KMS-11 (cell line): ENCODE measurements at regions not wholly inside any gene's neighbourhood (a gene's known extent, or its start where the extent isn't known, plus 50 kb on each side); places are given as distances from the start of the nearest gene placed in this dataset.

Experiments used
- H2AFZ ChIP-seq: fragments of 200-600 bp; sonication (generic); 2 replicates; pipeline ENCODE4 v1.6.1; 2016; ENCODE audit warnings: antibody characterized with exemption, mixed run types, low read depth
- H3K27ac ChIP-seq: fragments of 200-600 bp; sonication (generic); 2 replicates; pipeline ENCODE4 v1.6.1; 2016; ENCODE audit warnings: mild to moderate bottlenecking, mixed run types
- H3K27me3 ChIP-seq: fragments of 200-600 bp; sonication (generic); 2 replicates; pipeline ENCODE4 v1.6.1; 2017; ENCODE audit warnings: mild to moderate bottlenecking, low read depth, mixed run types, moderate library complexity; ENCODE audit not compliant: insufficient read depth
- H3K36me3 ChIP-seq: fragments of 200-600 bp; sonication (generic); 2 replicates; pipeline ENCODE4 v1.6.1; 2017; ENCODE audit warnings: mild to moderate bottlenecking, mixed run types; ENCODE audit not compliant: insufficient read depth
- H3K4me1 ChIP-seq: fragments of 200-600 bp; sonication (generic); 2 replicates; pipeline ENCODE4 v1.6.1; 2016; ENCODE audit warnings: mild to moderate bottlenecking, low read depth, mixed run types; ENCODE audit not compliant: poor library complexity, severe bottlenecking
- H3K4me2 ChIP-seq: fragments of 200-600 bp; sonication (generic); 2 replicates; pipeline ENCODE4 v1.7.0; 2016; ENCODE audit warnings: mild to moderate bottlenecking, mixed run types
- H3K4me3 ChIP-seq: fragments of 200-600 bp; sonication (generic); IDR thresholded peaks from 2 replicates; pipeline ENCODE4 v1.6.1; 2017; ENCODE audit warnings: low read depth, low read length, mixed read lengths; ENCODE audit not compliant: insufficient read depth
- H3K79me2 ChIP-seq: fragments of 200-600 bp; sonication (generic); 2 replicates; pipeline ENCODE4 v1.6.1; 2016; ENCODE audit warnings: low read depth, mixed run types; ENCODE audit not compliant: insufficient read depth
- H3K9ac ChIP-seq: fragments of 200-600 bp; sonication (generic); 2 replicates; pipeline ENCODE4 v1.6.1; 2016; ENCODE audit warnings: mild to moderate bottlenecking, mixed run types
- H4K20me1 ChIP-seq: fragments of 200-600 bp; sonication (generic); 2 replicates; pipeline ENCODE4 v1.6.1; 2016; ENCODE audit warnings: mild to moderate bottlenecking, mixed run types; ENCODE audit not compliant: insufficient read depth
- CTCF ChIP-seq: fragments of 200-600 bp; sonication (generic); conservative IDR thresholded peaks from 2 replicates; pipeline ENCODE4 v1.6.1; 2017; ENCODE audit warnings: low read depth, mild to moderate bottlenecking, antibody characterized with exemption, low read length, moderate library complexity, mixed read lengths

DNA sequence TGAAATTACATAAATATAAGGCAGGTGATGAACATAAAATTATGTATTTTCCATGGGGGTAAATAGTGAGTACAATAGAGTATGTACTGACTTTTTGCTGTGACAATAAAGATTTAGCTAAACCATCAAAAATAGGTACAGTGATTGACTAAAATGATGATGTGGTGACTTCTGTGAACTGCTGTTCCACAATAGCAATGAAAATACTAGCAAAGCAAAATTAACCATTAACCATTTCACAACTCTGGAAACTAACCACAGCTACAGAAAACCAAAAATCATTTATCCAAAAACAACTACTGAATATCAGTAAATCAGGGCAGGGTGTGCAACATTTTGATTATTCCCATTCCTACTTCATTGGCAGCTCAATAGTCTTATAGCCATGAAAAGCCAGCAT is 161.4 kb upstream of the GYPC start:
- no peaks in the 10 kb centered on the region for H4K20me1 ChIP-seq
- TF ChIP-seq CTCF, result no peak
- H3K27ac ChIP-seq, result peak overlapping the region; percentile 39; the same call in 1 of the 2 replicates
- peak overlapping the region; percentile 39; the same call in 1 of the 2 replicates for H3K4me2 ChIP-seq
- no peaks in the 10 kb centered on the region for H3K79me2 ChIP-seq
- H3K4me3 ChIP-seq, result no peak overlapping the region
- H3K27me3 ChIP-seq, result no peaks in the 10 kb centered on the region
- H3K9ac ChIP-seq, result no peak overlapping the region
- no peaks in the 10 kb centered on the region for H3K36me3 ChIP-seq
- H3K4me1 ChIP-seq, result peaks cover 30% of the 10 kb centered on the region
- H2AFZ ChIP-seq, result no peak overlapping the region

DNA sequence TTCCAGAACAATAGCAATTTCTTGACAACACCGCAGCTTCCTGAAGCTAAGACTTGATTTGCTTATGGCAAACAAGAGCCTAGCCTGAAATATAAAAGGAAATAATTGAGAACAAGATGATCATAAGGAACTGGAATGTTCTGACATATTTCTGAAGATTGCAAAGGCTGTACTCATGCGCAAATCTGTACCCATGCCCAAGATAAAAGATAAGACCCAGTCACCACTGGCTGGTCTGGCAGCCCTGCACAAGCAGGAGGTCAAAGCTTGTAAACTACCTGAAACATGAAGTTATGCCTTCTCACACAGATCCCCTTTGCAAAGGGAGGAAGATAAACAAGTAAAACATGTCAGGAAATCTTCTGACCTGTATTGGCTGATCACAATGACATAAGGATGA is 160.8 kb upstream of the GYPC start:
- Histone ChIP-seq H3K27ac (peak overlapping the region; percentile 39; the same call in 1 of the 2 replicates), H3K27me3 (no peaks in the 10 kb centered on the region), H2AFZ (no peak overlapping the region; the same call in 1 of the 2 replicates), H3K79me2 (no peaks in the 10 kb centered on the region), H3K4me1 (peaks cover 30% of the 10 kb centered on the region), H3K4me3 (no peak overlapping the region), H4K20me1 (no peaks in the 10 kb centered on the region), H3K4me2 (peak overlapping the region; percentile 39; the same call in 1 of the 2 replicates), H3K9ac (no peak overlapping the region), H3K36me3 (no peaks in the 10 kb centered on the region)
- TF ChIP-seq CTCF, result no peak

GRCh38 chr2:126496493-126496892 is 159.5 kb upstream of the GYPC start:
- Histone ChIP-seq H3K4me1 (peaks cover 30% of the 10 kb centered on the region), H2AFZ (no peak overlapping the region), H3K27ac (no peak overlapping the region), H3K27me3 (no peaks in the 10 kb centered on the region), H4K20me1 (no peaks in the 10 kb centered on the region), H3K79me2 (no peaks in the 10 kb centered on the region), H3K36me3 (no peaks in the 10 kb centered on the region), H3K9ac (no peak overlapping the region), H3K4me3 (no peak overlapping the region), H3K4me2 (no peak overlapping the region)
- TF ChIP-seq CTCF, result no peak

DNA sequence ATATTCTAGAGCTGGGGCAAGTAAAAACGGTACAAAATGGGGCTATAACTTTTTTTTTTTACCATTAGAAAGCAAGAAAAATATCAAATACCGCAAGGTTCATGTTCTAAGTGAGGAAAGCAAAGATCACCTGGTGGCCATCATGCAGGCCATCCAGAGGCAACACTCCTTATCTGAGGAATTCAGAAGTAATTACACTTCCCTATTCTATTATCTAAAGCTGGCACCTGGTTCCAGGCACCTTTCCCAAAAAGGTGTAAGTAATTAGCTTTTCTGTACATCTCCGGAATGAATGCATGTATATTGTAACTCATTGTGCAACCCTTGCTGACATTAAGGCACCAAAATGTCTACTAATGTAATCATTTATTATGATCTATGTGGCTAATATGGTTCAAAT is 152.5 kb upstream of the GYPC start:
- Histone ChIP-seq H2AFZ (no peak overlapping the region), H3K79me2 (no peaks in the 10 kb centered on the region), H4K20me1 (no peaks in the 10 kb centered on the region), H3K36me3 (no peaks in the 10 kb centered on the region), H3K9ac (no peak overlapping the region), H3K4me3 (no peak overlapping the region), H3K27ac (no peak overlapping the region), H3K4me2 (no peak overlapping the region), H3K27me3 (no peaks in the 10 kb centered on the region), H3K4me1 (no peaks in the 10 kb centered on the region)
- TF ChIP-seq CTCF, result no peak

- Histone ChIP-seq H3K79me2 (no peaks in the 10 kb centered on the region), H2AFZ (no peak overlapping the region), H3K27ac (no peak overlapping the region), H3K4me3 (no peak overlapping the region), H3K9ac (no peak overlapping the region), H3K27me3 (no peaks in the 10 kb centered on the region), H3K4me1 (no peaks in the 10 kb centered on the region), H3K4me2 (no peak overlapping the region), H3K36me3 (no peaks in the 10 kb centered on the region), H4K20me1 (no peaks in the 10 kb centered on the region)
- no peak for TF ChIP-seq CTCF
These were observed 151.0 kb upstream of the GYPC start for GRCh38 chr2:126504949-126505348.
